Putamen (tissue), 1 donor: ENCODE measurements at regions not wholly inside any gene's neighbourhood (a gene's known extent, or its start where the extent isn't known, plus 50 kb on each side); places are given as distances from the start of the nearest gene placed in this dataset.
"Not testable (repeated sequence)": the region's sequence is repeated elsewhere in the genome, so short reads cannot be mapped to it uniquely, and the experiment has no call there.

Source experiments
- DNase-seq: peaks from one replicate; pipeline ENCODE4 v3.0.0-alpha.2; 2016; ENCODE audit warnings: low spot score

GRCh38 chr13:48583859-48584311 lies 51.0 kb upstream of the RCBTB2 start:
- no peak for DNase-seq

DNA sequence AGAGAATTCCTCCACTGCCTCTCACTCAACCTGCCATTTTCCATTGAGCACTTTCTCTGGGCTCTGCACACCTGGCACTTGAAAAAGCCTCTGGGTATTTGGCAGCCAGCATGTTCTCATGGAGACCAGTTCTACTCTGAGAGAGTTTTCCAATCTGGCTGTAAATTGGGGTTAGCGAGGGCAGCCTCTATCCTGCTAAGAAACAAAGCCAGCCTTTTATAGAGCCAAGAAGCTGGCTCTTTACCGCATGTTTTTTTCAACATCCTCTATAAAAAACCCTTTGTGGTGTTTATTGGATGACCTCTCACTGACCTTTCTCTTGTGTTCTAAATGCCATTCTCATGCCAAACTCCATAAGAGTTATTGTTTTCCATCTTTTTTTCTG lies 52.6 kb upstream of the RCBTB2 start:
- DNase-seq = peak; percentile 92

DNA sequence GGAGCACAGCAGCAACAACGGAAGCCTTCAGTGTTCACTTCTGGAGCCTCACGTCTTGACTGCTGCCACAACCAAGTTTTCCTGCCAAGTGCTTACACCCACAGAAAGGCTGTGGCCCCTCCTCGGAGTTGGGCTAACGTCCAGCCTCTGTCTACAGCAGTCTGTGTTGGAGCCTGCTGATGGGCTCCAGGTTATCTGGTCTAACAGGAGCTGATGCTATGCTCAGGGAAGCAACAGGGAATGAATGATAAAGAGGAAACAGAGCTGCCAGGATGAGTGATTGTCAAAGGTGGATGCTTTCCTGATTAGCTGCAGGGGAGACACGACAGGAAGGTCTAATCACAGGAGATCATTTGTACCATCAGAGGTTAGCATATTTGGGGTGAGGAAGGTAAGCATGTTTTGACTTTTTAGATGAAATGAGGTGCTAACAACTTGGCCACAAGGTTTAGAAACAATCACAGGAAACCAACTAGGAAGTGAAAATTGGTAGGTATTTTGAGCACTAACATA lies 53.8 kb upstream of the RCBTB2 start:
- DNase-seq = peak; percentile 58

DNA sequence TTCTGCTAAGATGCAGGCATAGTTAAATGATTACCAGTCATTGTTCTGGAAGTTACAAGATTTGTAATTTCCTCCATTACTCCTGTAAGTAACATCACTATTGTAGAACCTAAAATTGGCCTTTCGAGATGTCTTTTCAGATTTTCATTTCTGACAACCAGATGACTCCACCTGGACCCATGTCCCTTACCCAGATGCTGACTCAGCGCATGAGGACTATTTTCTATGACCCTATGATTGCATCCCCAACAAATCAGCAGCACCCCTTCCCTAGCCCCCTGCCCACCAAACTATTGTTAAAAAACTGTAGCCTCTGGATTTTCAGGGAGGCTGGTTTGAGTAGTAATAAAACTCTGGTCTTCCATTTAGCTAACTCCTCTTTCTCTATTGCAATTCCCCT lies 55.2 kb upstream of the RCBTB2 start:
- no peak for DNase-seq

DNA sequence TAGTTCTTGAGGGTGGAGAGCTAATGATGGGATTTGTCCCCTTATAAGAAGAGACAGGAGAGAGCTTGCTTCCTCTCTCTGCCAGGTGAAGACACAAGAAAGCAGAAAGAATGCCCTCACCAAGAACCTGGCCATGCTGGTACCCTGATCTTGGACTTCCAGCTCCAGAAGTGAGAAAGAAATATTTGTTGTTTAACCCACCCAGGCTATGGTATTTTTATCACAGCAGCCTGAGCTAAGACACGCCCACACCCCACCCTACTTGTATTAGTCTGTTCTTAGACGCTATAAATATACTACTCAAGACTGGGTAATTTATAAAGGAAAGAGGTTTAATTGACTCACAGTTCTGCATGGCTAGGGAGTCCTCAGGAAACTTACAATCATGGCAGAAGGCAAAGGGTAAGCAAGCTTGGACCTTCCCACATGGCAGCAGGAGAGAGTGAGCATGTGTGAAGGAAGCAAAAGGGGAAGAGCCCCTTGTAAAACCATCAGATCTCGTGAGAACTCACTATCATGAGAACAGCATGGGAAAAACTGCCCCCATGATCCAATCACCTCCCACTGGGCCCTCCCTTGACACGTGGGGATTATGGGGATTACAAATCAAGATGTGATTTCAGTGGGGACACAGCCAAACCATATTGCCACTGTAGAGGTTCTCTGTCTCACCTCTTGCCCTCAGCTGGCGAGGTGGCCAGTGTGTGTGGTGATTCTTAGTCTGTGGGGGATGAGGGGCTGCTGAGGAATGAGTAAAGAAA lies 57.4 kb upstream of the RCBTB2 start:
- no peak for DNase-seq

- not testable (repeated sequence) for DNase-seq
Measured at GRCh38 chr13:48591124-48591872, 58.4 kb upstream of the RCBTB2 start.

- DNase-seq = no peak
Measured at GRCh38 chr13:48591889-48592687, 59.2 kb upstream of the RCBTB2 start.

- no peak for DNase-seq
Measured at GRCh38 chr13:48592688-48593049, 59.8 kb upstream of the RCBTB2 start.

GRCh38 chr13:48593536-48593935 lies 60.2 kb upstream of the CYSLTR2 start:
- no peak for DNase-seq

DNA sequence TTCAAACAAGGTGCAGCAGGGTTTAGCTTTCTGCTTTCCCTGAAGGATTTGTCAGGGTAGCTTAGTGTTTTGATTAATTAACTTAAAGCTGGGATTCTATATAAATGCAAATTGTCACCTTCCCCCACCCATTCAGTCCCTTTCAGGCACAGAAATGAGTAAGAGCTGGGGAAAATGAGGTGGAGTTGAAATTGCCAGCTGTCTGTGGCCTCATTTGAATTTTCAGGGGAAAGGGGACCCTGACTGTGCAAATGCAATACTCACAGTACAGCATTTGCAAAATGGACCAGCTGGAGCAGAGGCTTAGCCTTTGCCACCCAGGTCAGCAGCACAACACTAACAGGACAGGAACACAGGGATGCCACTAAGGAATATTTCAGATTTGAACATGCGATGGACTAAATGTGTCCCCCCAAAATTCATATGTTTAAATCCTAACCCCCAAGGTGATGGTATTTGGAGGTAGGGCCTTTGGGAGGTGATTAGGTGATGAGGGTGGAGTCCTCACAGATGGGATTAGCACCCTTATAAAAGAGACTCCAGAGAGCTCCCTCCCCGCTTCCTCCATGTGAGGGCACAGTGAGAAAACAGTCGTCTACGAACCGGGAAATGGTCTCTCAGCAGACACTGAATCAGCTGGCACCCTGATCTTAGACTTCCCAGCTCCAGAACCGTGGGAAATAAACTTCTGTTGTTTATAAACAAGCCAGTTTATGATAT lies 59.5 kb upstream of the CYSLTR2 start:
- no peak for DNase-seq

DNA sequence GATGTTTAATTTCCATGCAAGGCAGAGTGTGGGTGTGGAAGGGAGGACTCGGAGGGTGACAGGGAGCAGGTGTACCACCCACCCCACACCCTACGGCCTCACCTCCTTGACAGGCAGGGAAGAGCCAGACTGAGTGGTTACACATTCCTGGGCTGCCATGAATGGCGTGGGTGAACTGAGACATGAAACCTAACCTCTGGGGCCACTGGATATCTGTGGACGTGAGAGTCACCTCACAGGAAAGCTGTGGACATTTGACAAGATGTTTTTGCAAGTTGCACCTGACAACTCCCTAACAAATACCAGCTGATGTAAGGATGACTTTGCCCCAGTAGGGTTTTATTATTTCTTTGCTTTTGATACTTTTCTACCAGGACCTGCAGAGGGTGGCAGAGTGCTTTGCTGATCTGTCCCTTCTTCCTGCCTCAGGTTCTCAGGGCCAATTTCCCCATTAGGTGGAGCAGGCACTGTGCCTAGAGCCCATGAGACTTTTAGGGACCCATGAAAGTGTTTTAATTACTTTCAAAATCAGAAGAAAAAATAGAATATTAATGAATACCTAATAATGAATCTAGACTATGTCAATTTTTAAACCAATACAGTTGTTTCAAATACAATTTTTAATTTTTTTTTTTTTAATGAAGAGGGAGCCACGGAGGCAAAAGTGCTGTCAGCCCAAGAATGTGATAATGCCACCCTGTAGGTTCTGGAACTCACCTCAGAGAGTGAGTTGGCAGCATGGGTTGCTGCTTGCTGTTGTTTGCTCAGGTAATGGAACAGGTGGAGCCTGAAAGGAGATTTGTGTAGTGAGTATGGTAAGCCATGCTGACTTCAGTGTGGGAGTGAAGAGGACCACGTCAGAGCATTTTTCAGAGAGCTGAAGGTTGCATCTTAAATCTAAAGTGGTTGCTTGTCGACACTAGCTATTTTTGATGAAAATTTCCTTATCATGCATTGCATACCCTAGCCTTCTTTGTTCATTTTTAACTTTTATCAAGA lies 58.0 kb upstream of the CYSLTR2 start:
- DNase-seq = peak; percentile 61

GRCh38 chr13:48600374-48601364 lies 53.1 kb upstream of the CYSLTR2 start:
- no peak for DNase-seq

DNA sequence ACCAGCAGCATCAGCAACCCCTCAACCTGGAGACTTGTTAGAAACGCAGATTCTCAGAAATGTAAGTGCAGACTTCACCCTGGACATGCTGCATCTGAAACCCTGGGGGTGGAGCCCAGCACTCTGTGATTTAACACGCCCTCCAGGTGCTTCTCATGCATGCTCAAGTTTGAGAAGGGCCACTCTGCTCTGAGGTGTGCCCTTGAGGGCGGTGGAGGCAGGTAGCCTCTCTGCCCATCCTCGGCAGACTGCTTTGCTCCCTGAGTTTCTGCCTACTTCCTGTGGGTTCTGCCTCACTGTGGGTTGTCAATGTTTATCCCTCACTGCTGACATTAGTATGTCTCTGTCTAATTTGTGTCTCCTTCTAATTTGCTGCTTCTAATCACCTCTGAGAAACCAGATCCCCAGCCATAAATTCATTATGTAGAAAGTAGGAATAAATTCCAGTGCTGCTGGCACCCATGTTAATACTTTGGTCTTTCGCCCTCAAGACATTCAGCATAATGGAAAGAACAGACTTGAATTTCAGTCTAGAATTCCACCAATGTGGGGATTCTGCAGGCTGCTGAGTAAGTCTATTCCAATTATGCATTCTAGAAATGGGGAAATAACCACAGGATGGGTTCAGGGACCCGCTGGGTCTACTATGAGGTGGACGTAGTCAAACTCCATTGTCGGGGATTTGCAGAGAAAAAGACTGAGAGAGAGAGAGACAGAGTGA lies 51.3 kb upstream of the CYSLTR2 start:
- no peak for DNase-seq

GRCh38 chr13:48603375-48603774 lies 50.4 kb upstream of the CYSLTR2 start:
- DNase-seq = no peak
